COLO668 (cell line): ENCODE measurements at regions not wholly inside any gene's neighbourhood (a gene's known extent, or its start where the extent isn't known, plus 50 kb on each side); places are given as distances from the start of the nearest gene placed in this dataset.
A peak's percentile ranks its signal among the peaks of the same experiment; 100 is the strongest.
"Not testable (repeated sequence)": the region's sequence is repeated elsewhere in the genome, so short reads cannot be mapped to it uniquely, and the experiment has no call there.

Experiments used
- DNase-seq: peaks from one replicate; lab custom pipeline; 2025; ENCODE audit not compliant: unreplicated experiment; lab: John Stamatoyannopoulos, UW

GRCh38 chr7:101707587-101707986, 78.5 kb upstream of the MYL10 start:
- no peak for DNase-seq

GRCh38 chr7:101708223-101708622, 79.1 kb upstream of the MYL10 start:
- no peak for DNase-seq

GRCh38 chr7:101712652-101713051, 83.6 kb upstream of the MYL10 start:
- no peak for DNase-seq

GRCh38 chr7:101714097-101714496, 85.0 kb upstream of the MYL10 start:
- DNase-seq, result no peak

GRCh38 chr7:101717628-101718357, 88.7 kb upstream of the MYL10 start:
- DNase-seq, result no peak

- DNase-seq, result no peak
Observed at GRCh38 chr7:101718363-101719122, 89.4 kb upstream of the MYL10 start.

- no peak for DNase-seq
Observed at GRCh38 chr7:101719123-101719470, 90.0 kb upstream of the MYL10 start.

- DNase-seq, result no peak
Observed at GRCh38 chr7:101720324-101720723, 91.2 kb upstream of the MYL10 start.

- DNase-seq, result no peak
Observed at GRCh38 chr7:101722247-101722646, 93.2 kb upstream of the MYL10 start.

GRCh38 chr7:101723835-101724234, 93.6 kb upstream of the CUX1 start:
- no peak for DNase-seq

GRCh38 chr7:101724957-101725356, 92.5 kb upstream of the CUX1 start:
- no peak for DNase-seq

GRCh38 chr7:101725921-101726320, 91.5 kb upstream of the CUX1 start:
- DNase-seq, result no peak

GRCh38 chr7:101727184-101727583, 90.2 kb upstream of the CUX1 start:
- no peak for DNase-seq

- no peak for DNase-seq
Observed at GRCh38 chr7:101728128-101728527, 89.3 kb upstream of the CUX1 start.

- DNase-seq, result not testable (repeated sequence)
Observed at GRCh38 chr7:101728873-101729240, 88.6 kb upstream of the CUX1 start.

GRCh38 chr7:101729241-101729883, 88.1 kb upstream of the CUX1 start:
- no peak for DNase-seq

GRCh38 chr7:101731502-101732084, 85.8 kb upstream of the CUX1 start:
- no peak for DNase-seq

- peak; percentile 64 for DNase-seq
Observed at GRCh38 chr7:101733713-101734475, 83.5 kb upstream of the CUX1 start.

- DNase-seq, result no peak
Observed at GRCh38 chr7:101736084-101736483, 81.3 kb upstream of the CUX1 start.

GRCh38 chr7:101739775-101740398, 77.5 kb upstream of the CUX1 start:
- DNase-seq, result peak; percentile 76
